Esophagus muscularis mucosa (tissue), 3 donors: ENCODE measurements at regions not wholly inside any gene's neighbourhood (a gene's known extent, or its start where the extent isn't known, plus 50 kb on each side); places are given as distances from the start of the nearest gene placed in this dataset.

ENCODE experiments used
- POLR2AphosphoS5 ChIP-seq, 2 donors: sonication (generic); formaldehyde crosslinking; IDR thresholded peaks; one replicate each; pipeline ENCODE4 v1.6.1; 2017; ENCODE audit warnings: antibody characterized with exemption in 2 of 2
- TF ChIP-seq, protein P1 (sequence below), 3 experiments: fragments of 200-600 bp in 2 of 3; fragments of 450-650 bp in 1 of 3; sonication (generic) in 2 of 3; IDR thresholded peaks; one replicate each; pipeline ENCODE4 v1.5.1; 2017 to 2019; ENCODE audit warnings: antibody characterized with exemption in 3 of 3, mild to moderate bottlenecking in 2 of 3, moderate library complexity in 1 of 3

DNA sequence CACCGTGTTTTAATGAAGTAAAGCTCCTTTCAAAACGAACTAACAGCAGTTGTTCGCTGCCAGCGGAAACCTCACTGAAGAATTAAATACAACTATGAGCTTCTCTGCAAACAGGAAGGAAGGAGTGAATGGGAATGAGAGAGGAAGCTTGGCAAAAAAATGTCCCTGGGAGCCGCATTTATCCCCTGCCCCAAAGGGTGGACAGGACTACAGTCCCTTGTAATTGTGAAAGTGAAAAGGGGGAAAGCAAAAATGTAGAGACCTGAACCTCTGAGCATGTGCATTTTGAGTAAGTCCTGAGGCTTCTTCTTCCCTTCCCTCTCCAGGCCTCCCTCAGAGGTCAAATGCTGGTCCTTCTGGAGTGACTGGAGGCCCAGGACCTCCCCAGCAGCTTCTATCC is 53.8 kb upstream of the BMP2K start:
- TF ChIP-seq, protein P1, sequence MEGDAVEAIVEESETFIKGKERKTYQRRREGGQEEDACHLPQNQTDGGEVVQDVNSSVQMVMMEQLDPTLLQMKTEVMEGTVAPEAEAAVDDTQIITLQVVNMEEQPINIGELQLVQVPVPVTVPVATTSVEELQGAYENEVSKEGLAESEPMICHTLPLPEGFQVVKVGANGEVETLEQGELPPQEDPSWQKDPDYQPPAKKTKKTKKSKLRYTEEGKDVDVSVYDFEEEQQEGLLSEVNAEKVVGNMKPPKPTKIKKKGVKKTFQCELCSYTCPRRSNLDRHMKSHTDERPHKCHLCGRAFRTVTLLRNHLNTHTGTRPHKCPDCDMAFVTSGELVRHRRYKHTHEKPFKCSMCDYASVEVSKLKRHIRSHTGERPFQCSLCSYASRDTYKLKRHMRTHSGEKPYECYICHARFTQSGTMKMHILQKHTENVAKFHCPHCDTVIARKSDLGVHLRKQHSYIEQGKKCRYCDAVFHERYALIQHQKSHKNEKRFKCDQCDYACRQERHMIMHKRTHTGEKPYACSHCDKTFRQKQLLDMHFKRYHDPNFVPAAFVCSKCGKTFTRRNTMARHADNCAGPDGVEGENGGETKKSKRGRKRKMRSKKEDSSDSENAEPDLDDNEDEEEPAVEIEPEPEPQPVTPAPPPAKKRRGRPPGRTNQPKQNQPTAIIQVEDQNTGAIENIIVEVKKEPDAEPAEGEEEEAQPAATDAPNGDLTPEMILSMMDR (IDR thresholded peaks at IDR 0.05), result no peak
- TF ChIP-seq POLR2AphosphoS5 (IDR thresholded peaks at IDR 0.05), result no peak
